ENCODE measurements at regions not wholly inside any gene's neighbourhood (a gene's known extent, or its start where the extent isn't known, plus 50 kb on each side); places are given as distances from the start of the nearest gene placed in this dataset.

DNA sequence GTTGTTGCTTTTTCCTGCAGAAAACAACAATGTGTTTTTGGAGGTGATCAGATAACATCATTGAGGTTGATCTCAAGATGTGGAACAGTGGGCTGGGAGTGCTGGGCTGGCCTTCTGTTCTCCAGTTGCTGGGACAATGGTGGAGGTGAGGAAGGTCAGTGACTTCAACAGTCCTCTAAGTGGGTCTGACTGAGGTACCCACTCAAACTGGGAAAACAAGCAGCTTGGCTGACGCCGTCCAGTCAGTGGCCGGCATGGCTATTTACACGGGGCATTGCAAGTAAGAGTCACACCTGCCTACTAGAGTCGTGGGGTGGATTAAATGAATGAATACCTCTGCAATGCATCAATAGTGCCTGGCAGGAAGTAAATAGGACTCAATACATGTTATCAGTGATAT is 386.7 kb upstream of the ZFHX3 start (continued):
- TF ChIP-seq, protein P1, sequence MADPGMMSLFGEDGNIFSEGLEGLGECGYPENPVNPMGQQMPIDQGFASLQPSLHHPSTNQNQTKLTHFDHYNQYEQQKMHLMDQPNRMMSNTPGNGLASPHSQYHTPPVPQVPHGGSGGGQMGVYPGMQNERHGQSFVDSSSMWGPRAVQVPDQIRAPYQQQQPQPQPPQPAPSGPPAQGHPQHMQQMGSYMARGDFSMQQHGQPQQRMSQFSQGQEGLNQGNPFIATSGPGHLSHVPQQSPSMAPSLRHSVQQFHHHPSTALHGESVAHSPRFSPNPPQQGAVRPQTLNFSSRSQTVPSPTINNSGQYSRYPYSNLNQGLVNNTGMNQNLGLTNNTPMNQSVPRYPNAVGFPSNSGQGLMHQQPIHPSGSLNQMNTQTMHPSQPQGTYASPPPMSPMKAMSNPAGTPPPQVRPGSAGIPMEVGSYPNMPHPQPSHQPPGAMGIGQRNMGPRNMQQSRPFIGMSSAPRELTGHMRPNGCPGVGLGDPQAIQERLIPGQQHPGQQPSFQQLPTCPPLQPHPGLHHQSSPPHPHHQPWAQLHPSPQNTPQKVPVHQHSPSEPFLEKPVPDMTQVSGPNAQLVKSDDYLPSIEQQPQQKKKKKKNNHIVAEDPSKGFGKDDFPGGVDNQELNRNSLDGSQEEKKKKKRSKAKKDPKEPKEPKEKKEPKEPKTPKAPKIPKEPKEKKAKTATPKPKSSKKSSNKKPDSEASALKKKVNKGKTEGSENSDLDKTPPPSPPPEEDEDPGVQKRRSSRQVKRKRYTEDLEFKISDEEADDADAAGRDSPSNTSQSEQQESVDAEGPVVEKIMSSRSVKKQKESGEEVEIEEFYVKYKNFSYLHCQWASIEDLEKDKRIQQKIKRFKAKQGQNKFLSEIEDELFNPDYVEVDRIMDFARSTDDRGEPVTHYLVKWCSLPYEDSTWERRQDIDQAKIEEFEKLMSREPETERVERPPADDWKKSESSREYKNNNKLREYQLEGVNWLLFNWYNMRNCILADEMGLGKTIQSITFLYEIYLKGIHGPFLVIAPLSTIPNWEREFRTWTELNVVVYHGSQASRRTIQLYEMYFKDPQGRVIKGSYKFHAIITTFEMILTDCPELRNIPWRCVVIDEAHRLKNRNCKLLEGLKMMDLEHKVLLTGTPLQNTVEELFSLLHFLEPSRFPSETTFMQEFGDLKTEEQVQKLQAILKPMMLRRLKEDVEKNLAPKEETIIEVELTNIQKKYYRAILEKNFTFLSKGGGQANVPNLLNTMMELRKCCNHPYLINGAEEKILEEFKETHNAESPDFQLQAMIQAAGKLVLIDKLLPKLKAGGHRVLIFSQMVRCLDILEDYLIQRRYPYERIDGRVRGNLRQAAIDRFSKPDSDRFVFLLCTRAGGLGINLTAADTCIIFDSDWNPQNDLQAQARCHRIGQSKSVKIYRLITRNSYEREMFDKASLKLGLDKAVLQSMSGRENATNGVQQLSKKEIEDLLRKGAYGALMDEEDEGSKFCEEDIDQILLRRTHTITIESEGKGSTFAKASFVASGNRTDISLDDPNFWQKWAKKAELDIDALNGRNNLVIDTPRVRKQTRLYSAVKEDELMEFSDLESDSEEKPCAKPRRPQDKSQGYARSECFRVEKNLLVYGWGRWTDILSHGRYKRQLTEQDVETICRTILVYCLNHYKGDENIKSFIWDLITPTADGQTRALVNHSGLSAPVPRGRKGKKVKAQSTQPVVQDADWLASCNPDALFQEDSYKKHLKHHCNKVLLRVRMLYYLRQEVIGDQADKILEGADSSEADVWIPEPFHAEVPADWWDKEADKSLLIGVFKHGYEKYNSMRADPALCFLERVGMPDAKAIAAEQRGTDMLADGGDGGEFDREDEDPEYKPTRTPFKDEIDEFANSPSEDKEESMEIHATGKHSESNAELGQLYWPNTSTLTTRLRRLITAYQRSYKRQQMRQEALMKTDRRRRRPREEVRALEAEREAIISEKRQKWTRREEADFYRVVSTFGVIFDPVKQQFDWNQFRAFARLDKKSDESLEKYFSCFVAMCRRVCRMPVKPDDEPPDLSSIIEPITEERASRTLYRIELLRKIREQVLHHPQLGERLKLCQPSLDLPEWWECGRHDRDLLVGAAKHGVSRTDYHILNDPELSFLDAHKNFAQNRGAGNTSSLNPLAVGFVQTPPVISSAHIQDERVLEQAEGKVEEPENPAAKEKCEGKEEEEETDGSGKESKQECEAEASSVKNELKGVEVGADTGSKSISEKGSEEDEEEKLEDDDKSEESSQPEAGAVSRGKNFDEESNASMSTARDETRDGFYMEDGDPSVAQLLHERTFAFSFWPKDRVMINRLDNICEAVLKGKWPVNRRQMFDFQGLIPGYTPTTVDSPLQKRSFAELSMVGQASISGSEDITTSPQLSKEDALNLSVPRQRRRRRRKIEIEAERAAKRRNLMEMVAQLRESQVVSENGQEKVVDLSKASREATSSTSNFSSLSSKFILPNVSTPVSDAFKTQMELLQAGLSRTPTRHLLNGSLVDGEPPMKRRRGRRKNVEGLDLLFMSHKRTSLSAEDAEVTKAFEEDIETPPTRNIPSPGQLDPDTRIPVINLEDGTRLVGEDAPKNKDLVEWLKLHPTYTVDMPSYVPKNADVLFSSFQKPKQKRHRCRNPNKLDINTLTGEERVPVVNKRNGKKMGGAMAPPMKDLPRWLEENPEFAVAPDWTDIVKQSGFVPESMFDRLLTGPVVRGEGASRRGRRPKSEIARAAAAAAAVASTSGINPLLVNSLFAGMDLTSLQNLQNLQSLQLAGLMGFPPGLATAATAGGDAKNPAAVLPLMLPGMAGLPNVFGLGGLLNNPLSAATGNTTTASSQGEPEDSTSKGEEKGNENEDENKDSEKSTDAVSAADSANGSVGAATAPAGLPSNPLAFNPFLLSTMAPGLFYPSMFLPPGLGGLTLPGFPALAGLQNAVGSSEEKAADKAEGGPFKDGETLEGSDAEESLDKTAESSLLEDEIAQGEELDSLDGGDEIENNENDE (IDR thresholded peaks at IDR 0.05; ENCODE audit: insufficient replicate concordance, low read length): no peak
- TF ChIP-seq KDM1A (IDR thresholded peaks at IDR 0.05; ENCODE audit: borderline replicate concordance, low read length) (no peak), CBX8 (IDR thresholded peaks at IDR 0.05; ENCODE audit: borderline replicate concordance, low read depth, low read length) (no peak), SIRT6 (IDR thresholded peaks at IDR 0.05; ENCODE audit: low read length) (no peak), GTF2F1 (IDR thresholded peaks at IDR 0.05; ENCODE audit: borderline replicate concordance, low read depth, low read length) (no peak), CHD2 (IDR thresholded peaks at IDR 0.05; ENCODE audit: low read length) (no peak), KDM5A (IDR thresholded peaks at IDR 0.05; ENCODE audit: low read length) (no peak), SIN3A (conservative IDR thresholded peaks at IDR 0.05 in 1 of 2, IDR thresholded peaks at IDR 0.05 in 1 of 2; ENCODE audit: low read depth in 1 of 2, low read length in 2 of 2) (no peak), TAF1 (IDR thresholded peaks at IDR 0.05; ENCODE audit: low read depth, low read length) (no peak)
- TF ChIP-seq, protein P2, sequence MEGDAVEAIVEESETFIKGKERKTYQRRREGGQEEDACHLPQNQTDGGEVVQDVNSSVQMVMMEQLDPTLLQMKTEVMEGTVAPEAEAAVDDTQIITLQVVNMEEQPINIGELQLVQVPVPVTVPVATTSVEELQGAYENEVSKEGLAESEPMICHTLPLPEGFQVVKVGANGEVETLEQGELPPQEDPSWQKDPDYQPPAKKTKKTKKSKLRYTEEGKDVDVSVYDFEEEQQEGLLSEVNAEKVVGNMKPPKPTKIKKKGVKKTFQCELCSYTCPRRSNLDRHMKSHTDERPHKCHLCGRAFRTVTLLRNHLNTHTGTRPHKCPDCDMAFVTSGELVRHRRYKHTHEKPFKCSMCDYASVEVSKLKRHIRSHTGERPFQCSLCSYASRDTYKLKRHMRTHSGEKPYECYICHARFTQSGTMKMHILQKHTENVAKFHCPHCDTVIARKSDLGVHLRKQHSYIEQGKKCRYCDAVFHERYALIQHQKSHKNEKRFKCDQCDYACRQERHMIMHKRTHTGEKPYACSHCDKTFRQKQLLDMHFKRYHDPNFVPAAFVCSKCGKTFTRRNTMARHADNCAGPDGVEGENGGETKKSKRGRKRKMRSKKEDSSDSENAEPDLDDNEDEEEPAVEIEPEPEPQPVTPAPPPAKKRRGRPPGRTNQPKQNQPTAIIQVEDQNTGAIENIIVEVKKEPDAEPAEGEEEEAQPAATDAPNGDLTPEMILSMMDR (IDR thresholded peaks at IDR 0.05; ENCODE audit: control extremely low read depth in 1 of 3, insufficient read depth in 1 of 3, low read depth in 1 of 3, low read length in 3 of 3): no peak

Data from H1 (cell line).